ENCODE measurements at regions not wholly inside any gene's neighbourhood (a gene's known extent, or its start where the extent isn't known, plus 50 kb on each side); places are given as distances from the start of the nearest gene placed in this dataset.

DNA sequence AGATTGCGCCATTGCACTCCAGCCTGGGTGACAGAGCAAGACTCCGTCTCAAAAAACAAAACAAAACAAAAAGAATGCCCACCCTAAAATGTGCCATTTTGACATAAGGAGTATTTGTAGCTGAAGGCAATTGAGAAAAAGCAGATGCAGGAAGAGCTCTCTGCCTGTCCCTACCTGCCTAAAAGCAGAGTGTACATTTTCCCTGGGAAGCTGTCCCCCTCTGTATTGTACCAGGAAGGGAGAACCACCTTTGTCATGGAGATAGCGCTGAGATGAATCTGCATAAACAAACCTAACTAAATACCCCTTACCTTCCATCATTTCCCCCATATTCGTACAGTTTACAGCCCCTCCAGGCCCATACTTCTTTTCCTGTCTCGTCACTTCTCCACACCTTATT, 94.4 kb upstream of the SLC45A1 start:
- ChIA-PET POLR2A (no interaction called here), CTCF (no interaction called here)
- no peak overlapping the region for H3K4me3 ChIP-seq (ENCODE audit: low read depth, low read length)
- TF ChIP-seq, protein P1, sequence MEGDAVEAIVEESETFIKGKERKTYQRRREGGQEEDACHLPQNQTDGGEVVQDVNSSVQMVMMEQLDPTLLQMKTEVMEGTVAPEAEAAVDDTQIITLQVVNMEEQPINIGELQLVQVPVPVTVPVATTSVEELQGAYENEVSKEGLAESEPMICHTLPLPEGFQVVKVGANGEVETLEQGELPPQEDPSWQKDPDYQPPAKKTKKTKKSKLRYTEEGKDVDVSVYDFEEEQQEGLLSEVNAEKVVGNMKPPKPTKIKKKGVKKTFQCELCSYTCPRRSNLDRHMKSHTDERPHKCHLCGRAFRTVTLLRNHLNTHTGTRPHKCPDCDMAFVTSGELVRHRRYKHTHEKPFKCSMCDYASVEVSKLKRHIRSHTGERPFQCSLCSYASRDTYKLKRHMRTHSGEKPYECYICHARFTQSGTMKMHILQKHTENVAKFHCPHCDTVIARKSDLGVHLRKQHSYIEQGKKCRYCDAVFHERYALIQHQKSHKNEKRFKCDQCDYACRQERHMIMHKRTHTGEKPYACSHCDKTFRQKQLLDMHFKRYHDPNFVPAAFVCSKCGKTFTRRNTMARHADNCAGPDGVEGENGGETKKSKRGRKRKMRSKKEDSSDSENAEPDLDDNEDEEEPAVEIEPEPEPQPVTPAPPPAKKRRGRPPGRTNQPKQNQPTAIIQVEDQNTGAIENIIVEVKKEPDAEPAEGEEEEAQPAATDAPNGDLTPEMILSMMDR (IDR thresholded peaks at IDR 0.05; ENCODE audit: insufficient read depth, low read length, missing control alignments) = no peak
- no peak for DNase-seq (ENCODE audit: low read depth, low spot score)

DNA sequence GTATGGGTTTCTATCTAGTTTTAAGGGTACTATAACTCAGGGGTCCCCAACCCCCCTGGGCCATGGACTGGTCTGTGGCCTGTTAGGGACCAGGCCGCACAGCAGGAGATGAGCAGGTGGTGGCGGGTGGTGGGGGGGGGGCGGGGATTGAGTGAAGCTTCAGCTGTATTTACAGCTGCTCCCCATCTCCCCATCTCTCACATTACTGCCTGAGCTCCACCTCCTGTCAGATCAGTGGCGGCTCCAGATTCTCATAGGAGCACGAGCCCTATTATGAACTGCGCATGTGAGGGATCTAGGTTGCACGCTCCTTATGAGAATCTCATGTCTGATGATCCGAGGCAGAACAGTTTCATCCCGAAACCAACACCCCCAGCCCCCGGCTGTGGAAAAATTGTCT, 95.1 kb upstream of the SLC45A1 start:
- no peak overlapping the region for H3K4me3 ChIP-seq (ENCODE audit: low read depth, low read length)
- no peak for DNase-seq (ENCODE audit: low read depth, low spot score)
- ChIA-PET POLR2A (no interaction called here), CTCF (interaction anchor here (1.7 kb wide), 1 partner anchor 8 kb away, joined by 3 read pairs; no protein-coding TSS in a partner anchor)
- TF ChIP-seq, protein P1 (IDR thresholded peaks at IDR 0.05; ENCODE audit: insufficient read depth, low read length, missing control alignments) = no peak

DNA sequence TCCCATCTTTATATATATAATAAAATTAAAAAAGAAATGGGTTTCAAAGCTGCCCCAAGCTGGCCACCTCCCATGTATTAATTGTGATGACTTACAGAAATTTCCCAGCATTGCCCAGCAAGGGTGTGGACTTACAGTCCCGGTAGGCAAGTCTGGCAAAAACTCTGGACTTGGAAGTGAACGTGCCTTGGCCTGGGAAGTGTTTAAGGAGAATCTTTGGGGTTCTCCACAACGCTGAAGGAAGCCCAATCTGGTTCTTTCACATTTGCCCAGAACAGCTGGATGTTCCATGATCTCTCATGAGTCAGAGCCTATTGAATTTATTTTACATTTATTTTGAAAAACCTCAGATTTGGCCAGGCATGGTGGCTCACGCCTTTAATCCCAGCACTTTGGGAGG, 98.4 kb upstream of the SLC45A1 start:
- ChIA-PET POLR2A (no interaction called here), CTCF (interaction anchor here (1.2 kb wide), 1 partner anchor 12 kb away, joined by 3 read pairs; no protein-coding TSS in a partner anchor)
- H3K4me3 ChIP-seq (ENCODE audit: low read depth, low read length) = no peak overlapping the region
- TF ChIP-seq, protein P1 (IDR thresholded peaks at IDR 0.05; ENCODE audit: insufficient read depth, low read length, missing control alignments) = no peak
- no peak for DNase-seq (ENCODE audit: low read depth, low spot score)

DNA sequence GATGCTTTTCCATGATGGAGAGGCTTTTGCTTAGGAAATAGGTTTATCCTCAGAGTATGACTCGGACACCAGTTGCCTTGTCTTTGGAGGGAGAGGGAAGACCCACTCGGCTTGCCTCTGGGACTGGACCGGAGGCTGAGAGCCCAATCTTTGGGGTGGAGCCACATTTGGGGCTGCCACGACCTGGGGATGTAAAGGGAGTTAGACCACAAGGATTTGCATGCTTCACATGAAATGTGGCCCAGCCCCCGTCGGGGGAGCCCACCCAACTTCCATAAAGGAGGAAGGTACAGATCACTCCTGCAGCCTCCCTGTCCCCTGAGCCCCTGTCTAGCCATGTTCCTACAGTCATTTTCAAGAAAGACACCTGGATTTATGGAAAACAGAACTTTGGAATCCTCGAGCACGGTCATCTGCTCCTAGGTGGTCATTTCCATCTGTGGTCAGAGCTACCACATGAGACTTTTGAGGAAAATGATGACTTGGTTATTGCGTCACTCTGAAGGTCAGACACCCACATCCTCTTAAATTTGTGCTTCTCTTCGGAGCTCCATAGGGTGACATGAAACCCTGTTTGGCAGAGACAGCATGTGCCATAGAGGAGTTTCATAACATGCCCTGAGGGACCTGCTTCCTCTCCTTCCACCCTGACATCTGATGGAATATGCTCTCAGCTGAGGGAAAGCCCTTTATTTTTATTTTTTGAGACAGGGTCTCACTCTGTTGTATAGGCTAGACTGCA, 99.4 kb upstream of the SLC45A1 start:
- CTCF ChIA-PET = interaction anchor here (1.2 kb wide), 1 partner anchor 11 kb away, joined by 3 read pairs; no protein-coding TSS in a partner anchor
- DNase-seq (ENCODE audit: low read depth, low spot score) = no peak
- no peak overlapping the region for H3K4me3 ChIP-seq (ENCODE audit: low read depth, low read length)
- TF ChIP-seq, protein P1 (IDR thresholded peaks at IDR 0.05; ENCODE audit: insufficient read depth, low read length, missing control alignments) = no peak
- POLR2A ChIA-PET = no interaction called here

DNA sequence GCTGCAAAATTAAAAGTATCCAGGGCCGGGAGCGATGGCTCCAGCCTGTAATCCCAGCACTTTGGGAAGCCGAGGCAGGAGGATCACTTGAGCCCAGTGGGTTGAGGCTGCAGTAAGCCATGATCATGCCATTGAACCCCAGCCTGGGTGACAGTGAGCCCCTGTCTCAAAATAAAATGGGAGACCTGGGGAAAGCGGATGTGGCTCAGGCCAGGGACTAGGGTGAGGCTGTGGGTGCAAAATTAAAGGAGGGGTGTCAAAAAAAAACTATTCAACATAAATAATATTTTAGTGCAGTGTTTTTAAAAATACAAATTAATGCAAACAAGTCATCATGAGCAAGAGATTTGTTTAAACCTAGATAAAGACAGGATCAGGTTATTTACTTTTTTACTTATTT, 100.1 kb upstream of the SLC45A1 start:
- ChIA-PET POLR2A (interaction anchor here (0.7 kb wide), 1 partner anchor 140 kb away, joined by 3 read pairs; no protein-coding TSS in a partner anchor), CTCF (no interaction called here)
- DNase-seq (ENCODE audit: low read depth, low spot score) = no peak
- no peak overlapping the region for H3K4me3 ChIP-seq (ENCODE audit: low read depth, low read length)
- TF ChIP-seq, protein P1 (IDR thresholded peaks at IDR 0.05; ENCODE audit: insufficient read depth, low read length, missing control alignments) = no peak

DNA sequence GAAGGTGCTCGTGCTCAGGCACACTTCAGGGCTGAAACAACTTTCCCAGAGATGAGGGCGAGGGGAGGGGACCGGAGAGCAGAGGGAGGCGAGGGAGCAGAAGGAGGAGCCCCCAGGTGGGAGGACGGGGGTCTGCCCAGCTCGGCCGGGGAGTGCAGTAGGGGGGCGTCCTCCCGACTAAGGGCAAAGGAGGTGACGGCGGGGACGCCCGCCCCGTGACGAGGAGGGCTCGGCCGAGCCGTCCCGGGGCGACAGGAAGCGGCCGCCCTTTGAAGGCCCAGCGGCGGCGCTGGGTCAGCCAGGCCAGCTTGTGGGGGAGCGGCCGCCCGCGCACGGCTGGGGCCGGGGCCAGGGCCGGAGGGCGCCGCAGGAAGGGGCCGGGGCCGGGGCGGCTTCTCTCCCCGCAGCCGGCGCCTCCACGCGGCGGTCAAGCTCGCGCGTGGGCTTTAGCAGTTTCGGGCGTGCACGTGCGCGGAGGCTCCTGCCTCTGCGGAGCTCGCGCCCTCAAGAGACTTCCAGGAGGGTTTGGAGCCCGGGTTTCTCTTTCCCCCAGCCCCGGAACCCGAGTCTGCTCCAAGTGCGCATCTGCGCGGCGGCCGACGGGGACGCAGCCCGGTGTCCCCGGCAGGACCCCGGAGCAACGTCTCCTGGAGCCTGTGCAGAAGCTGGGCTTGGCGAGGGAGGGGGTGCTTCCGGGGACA, 100.8 kb upstream of the SLC45A1 start:
- ChIA-PET CTCF (no interaction called here), POLR2A (interaction anchor here (0.7 kb wide), 1 partner anchor 139 kb away, joined by 3 read pairs; no protein-coding TSS in a partner anchor)
- H3K4me3 ChIP-seq (ENCODE audit: low read depth, low read length) = peak overlapping the region; percentile 27
- no peak for DNase-seq (ENCODE audit: low read depth, low spot score)
- TF ChIP-seq, protein P1 (IDR thresholded peaks at IDR 0.05; ENCODE audit: insufficient read depth, low read length, missing control alignments) = no peak
